GM21723 (cell line): ENCODE measurements at regions not wholly inside any gene's neighbourhood (a gene's known extent, or its start where the extent isn't known, plus 50 kb on each side); places are given as distances from the start of the nearest gene placed in this dataset.
A peak's percentile ranks its signal among the peaks of the same experiment; 100 is the strongest.

Source experiments
- ATAC-seq: cut with Tn5 transposase; IDR thresholded peaks from one replicate; pipeline ENCODE4 v1.9.1; 2021; ENCODE audit warnings: mild to moderate bottlenecking, moderate library complexity; ENCODE audit not compliant: unreplicated experiment

DNA sequence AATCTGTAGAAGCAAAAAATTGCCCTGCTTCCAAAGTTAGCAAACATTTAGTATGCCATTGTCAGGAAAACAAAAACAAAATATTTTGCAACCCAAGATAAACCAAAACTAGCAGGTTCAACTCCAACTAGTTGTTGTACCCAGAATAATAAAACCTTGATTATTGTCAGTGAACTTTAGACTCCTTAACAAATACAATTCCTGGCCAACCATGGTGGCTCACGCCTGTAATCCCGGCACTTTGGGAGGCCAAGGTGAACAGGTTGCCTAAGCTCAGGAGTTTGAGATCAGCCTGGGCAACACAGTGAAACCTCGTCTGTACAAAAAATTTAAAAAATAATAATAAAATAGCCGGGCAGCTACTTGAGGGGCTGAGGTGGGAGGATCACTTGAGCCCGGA lies 53.6 kb upstream of the EPCAM start:
- no peak for ATAC-seq

DNA sequence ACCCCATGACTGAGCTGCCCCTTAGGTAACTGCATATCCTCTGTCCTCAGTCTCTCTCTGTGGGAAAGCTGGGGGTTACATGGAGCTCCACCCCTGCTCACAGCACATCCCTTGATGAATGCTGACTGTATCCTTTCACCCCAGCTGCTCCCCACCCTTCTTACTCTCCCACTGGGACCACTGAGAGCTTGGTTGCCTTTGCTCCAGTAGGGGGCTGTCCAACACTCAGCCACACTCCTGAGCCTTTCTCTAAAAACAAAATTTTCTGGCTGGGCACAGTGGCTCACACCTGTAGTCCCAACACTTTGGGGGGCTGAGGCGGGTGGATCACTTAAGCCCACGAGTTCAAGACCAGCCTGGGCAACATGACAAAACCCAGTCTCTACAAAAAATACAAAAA lies 55.4 kb upstream of the EPCAM start:
- no peak for ATAC-seq

DNA sequence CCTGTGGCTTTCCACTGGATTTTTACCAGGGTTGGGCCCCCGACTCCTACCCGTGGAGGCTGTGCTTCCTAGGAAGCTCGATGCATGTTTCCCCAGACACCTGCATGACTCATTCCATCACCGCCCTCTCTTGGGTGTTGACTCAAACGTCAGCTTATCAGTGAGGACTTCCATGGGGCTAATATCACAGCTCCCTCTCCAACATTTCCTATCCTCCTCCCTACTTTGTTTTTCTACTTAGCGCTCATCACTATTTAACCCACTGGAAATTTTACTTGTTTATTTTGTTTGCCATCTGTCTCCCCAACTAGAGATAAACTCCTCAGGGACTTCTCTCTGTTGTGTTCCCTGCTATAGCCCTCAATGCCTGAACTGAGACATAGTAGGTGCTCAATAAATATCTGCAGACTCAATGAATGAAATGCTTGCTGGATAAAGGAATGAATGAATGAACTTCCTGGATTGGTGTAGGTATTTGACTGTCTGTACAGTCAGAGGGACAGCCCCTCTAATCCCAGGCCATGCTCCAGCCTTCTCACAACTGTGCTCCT lies 55.9 kb upstream of the EPCAM start:
- ATAC-seq = no peak

DNA sequence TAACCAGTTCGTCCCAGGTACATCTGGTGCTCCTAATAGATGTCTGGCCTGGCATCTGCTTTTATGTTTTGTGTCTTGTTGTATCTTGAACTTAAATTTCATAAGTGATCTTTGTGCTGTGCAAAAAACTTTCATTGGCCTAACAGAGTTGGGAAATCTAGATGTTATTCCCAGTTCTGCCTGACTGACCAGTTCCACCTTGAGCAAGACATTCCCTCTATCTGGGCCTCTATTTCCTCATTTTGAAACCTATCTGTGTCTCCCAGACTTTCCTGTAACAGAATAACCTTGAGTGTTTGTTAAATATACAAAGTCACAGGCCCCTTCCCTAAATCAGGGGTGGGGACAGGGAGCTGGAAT lies 56.6 kb upstream of the EPCAM start:
- no peak for ATAC-seq

DNA sequence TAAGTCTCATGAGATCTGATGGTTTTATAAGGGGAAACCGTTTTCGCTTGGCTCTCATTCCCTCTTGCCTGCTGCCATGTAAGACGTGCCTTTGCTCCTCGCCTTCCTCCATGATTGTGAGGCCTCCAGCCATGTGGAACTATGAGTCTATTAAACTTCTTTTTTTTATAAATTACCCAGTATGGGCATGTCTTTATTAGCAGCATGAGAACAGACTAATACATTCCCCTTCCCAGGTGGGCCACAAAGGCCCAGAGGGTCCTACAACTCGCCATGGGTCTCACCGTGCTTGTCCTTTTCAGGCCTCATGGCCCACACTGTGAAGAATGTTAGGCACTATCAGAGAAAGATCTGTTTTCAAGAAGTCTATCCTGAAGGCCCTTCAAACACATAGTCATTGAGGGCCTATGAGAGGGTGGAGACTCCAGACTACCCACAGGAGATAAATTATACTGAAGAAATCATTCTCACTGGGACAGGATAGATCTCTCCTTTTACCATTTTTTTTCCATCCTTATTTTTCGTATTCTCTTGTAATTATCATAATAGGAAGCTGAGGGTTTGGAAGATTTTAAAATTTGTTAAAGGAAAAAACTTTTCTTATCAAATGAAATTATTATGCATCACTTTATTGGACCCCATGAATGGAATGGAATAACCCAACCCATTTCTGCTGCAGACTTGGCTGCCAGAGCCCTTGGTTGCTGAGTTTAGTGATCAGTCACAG lies 57.2 kb upstream of the EPCAM start:
- no peak for ATAC-seq

DNA sequence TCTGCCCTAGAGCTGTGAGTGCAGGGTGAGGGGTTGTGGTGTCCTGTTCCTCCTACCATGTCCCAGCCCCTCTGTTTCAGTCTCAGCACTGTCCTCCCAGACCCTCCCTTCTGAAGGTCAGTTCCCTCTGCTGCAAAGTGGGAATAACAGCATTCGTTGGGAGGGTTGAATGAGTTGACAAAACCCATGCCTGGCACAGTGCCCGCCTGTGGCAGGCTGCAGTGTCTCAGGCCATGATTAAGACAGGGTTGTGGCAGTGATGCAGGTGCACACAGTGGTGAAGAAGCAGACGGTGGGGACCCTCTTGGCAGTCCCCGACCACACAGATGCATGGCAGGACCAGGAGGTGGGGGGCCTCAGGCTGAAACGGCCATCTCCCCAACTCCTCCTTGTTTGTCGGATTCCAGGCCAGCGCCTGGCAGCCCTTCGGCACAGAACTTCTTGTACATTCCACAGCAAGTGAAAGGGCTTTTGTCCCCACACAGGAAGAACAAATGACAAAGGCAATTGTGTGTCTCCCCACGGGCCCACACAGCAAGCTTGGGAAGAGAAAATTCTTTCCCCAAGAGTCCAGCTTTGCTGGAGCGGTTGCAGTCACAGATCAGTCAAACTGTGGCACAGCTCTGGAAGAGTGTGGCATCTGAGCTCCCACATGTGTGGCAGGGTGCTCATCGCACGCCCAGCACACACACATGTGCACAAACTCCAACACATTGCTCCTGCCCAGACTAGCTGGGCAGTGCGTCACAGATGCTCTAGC lies 58.1 kb upstream of the EPCAM start:
- peak; percentile 17 for ATAC-seq

DNA sequence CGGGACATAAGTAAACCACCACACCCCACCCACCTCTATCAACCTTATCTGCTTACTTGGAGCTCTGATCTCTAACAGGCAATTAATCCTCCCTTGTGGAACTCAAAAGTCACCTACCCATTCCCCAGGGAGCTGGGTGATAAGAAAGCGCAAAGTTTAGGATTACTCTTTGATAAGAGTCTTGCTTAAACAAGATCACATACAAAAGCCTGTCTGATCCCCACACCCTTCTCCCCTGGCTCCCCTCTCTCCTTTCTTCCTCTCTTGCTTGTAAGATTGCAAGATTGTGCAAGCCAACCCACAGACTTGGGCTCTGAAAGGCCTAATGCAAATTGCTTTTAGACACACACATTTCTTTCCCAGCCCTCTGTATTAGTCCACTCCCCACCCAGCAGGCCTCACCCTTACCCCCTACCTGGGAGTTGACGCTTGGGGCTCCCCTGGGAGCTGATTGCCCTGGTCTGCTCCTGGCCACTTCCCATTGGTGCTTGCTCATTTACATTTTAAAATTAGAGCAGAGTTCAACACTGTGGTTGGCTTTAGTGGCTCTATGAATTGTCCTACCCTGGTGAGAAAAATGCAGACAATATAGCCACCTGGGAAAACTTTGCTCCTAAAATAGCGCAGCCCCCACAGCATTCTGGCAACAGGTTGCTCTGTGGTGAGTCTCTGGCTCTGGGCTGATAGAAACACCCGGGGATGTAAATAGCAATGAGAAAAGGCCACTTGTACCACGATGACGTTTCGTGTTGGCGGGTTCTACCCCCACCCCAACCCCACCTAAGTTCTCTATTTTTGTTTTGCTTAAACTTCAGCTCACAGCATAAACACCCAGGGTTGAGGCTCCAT lies 58.9 kb upstream of the EPCAM start:
- peak; percentile 86 for ATAC-seq

DNA sequence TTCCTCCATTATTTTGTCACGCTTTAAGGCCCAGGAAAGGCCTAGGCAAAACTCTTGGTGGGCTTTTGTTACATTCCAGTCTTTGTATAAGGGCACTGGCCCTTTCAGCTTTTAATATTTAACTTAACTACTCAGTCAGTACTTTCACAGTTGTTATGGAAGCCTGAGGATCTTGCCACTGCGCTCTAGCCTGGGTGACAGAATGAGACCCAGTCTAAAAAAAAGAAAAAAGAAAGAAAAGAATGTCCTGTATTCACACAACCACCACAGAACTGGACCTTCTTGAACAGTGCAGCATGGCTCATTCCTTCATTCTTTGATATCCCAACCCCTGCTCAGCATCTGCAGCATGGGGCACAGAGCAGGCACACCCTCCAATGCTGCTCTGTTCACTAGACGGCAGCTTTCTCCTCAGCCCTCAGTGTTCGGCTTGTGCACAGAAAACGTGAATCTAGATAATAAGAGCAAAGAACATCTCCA lies 59.6 kb upstream of the EPCAM start:
- ATAC-seq = no peak

DNA sequence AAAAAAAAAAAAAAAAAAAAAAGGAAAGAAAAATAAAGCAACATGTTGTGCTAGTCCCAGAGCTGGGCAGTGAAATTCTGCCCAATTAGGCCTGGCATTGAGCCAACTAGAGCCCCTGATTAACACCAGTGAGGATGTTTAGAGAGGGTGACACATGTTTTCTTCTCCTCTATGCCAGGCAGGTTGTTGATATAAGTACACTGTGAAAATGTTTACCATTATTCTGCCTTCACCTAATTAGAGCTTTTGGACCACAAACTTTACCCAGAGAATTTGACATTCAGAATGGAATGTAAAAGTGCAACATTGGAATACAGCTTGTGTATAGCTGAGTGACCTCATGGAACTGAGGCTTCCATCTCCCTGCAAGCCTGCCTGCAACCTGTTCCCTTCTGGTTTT lies 62.0 kb upstream of the EPCAM start:
- no peak for ATAC-seq

DNA sequence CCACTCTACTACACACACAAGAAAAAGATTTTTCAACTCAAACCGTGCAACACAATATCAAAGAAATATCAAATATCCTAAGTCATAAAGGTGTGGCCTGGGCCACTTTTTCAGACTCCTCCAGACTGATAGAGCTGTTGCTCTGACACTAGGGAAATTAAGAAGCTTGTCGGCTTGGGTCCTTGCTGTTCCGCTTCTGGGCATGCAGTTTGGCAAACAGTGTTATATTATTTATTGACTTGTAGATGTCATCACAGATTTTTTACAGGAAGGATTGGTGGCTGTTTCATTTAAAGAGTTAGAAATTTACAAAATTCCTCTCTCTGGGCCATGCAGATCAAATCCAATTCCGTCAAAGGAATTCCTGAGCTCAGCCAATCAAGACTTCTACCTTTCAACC lies 64.5 kb upstream of the EPCAM start:
- ATAC-seq = no peak

DNA sequence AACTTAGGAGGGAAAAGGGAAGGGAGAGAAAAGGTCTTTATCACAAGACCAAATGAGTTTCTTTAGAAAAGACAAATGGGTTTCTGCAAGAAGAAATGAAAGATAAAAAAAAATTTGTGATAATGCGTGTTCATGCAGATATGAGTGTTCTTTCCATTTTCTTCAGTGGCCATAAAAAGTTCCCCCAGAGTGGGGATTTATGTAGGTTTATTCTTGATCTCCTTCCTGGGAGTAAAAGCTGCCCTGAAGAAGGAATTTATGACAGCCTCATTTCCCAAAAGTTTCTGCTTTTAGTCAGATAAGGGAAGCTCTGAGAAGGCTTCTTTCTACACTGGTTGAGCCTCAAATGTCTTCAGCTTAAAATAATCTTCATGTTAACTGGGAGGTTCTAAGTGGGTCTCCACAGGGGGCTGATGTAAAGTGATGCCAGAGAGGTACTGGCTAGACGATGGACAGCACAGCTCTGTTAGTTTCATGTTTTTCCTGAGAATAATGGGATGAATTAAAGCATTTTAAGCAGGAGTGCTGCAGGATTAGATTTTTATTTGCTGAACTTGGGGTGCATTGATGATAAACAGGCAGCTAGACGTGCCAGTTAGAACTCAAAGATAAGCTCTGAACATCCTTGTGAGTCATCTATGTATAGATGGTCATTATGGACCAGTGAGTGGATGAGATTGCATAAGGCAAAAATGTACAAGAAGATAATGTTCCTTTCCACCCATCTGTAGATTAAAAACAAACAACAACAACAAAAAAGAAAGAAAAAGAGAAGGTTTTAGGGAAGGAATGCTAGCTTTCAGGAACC lies 65.6 kb upstream of the EPCAM start:
- ATAC-seq = no peak

DNA sequence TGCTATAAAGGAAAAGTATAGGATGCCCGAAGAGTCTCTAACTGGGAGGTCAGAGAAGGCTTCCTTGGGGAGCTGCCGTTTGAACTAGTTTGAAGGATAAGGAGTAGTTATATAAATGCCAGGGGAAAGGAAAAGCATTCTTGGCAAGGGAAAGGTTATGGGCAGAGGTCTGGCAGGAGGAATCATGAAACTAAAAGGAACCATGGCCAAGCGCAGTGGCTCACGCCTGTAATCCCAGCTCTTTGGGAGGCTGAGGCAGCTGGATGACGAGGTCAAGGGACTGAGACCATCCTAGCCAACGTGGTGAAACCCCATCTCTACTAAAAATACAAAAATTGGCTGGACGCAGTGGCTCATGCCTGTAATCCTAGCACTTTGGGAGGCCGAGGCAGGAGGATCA lies 66.8 kb upstream of the EPCAM start:
- no peak for ATAC-seq

DNA sequence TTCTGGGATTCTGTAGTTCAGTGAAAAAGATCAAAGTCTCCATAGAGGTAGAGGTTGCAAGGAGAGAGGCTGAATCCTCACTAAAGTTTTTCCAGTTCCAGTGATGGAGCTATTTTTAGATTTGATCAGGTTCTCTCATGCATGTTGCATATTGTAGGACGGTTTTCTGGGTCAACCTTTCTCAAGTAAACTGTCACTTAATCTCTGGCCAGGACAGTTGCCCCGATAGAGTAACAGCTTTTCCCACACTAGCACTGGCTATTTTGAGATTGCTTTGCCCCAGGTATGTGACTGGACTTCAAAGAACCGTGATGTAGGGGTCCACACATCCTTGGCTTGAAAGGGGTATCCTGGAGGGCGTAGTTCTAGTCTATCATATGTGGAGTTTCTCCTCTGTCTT lies 67.4 kb upstream of the EPCAM start:
- no peak for ATAC-seq

DNA sequence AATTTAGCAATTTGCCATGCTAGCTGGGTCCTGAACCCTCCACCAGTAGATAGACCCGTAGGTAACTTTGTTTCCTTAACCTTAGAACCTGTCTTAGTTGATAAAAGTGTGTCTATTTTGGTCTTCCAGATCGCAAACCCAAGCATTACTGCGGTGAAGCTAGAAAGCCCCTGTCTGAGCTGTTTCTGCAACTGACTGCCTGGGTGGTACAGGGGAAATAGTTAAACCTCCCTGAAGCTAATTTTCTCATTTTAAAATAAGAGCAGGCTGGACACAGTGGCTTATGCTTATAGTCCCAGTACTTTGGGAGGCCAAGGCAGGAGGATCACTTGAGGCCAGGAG lies 67.9 kb upstream of the EPCAM start:
- ATAC-seq = peak; percentile 82

DNA sequence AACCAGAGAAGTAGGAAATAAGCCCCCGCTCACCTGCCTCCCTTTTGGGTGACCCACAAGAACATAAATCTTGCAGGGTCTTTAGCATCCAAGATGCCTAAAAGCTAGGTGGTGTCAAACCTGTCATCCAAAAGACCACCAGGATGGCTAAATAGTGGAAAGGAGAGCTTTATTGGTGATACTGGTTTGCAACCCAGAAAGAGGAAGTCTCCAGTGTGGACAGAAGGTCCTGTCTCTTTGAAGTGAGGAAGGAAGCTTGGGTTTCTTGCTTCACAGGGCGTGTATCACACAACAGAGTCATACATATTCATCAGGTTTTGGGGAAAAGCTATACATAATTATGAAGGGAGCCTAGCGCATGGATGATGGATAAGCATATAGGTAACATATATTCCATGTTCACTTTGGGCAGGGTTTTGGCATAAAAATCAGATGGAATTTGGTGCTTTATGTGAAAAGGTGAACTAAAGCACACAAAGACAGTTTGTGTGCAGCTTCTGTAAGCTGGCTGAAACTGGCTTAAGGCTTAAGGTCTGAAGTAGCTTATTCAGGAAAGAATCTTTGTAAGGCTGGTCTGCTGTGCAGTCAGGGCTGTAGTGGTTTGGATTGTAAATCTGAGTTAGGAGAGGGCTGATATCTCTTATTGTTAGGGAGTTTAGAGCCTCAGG lies 68.4 kb upstream of the EPCAM start:
- peak; percentile 81 for ATAC-seq

DNA sequence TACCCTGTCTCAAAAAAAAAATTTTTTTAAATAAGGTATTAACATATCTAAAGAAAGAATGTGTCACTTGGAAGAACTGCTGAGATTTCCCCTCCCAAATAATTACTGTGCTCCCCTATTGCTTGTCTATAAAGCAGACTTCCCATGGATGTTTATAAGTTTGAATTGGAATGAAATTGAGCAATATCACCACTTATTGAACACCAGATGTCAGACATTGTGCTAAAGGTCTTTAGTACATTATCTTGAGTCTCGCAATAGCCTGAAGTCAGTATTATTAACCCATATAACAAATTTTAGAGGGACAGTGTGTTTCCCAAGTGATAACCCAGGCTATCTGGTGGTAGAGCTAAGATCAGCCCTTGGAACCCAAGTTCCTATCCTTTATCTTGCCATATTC lies 69.0 kb upstream of the EPCAM start:
- no peak for ATAC-seq

DNA sequence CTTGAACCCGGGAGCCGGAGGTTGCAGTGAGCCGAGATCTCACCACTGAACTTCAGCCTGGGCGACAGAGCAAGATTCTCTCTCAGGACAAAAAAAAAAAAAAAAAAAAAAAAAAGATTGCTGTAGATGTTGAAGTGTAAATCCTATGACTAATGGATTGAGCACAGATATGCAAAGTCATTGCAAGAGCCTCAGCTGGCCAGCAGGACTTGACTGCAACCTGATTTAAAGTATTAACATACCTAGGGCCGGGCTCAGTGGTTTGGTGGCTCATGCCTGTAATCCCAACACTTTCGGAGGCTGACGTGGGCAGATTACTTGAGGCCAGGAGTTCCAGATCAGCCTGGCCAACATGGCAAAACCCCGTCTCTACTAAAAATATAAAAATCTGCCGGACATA lies 69.6 kb upstream of the EPCAM start:
- ATAC-seq = no peak

DNA sequence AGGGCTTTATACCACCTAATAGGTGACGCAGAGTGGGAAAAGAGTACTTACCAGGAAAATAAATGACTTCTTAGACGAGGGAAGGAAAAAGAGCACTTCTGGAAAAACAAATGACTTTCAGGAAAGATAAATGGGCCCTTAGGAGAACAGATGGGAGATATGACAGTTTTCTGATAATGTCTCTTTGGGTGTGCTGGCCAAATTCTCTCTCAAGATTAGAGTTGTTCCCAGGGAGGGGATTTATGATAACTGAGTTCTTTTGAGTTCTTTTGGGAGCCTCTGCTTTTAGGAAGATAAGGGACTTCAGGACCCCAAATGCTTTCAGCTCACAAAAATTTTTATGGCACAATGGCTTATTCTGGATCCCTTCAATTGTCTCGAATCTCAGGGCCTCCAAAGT lies 70.3 kb upstream of the EPCAM start:
- ATAC-seq = no peak

DNA sequence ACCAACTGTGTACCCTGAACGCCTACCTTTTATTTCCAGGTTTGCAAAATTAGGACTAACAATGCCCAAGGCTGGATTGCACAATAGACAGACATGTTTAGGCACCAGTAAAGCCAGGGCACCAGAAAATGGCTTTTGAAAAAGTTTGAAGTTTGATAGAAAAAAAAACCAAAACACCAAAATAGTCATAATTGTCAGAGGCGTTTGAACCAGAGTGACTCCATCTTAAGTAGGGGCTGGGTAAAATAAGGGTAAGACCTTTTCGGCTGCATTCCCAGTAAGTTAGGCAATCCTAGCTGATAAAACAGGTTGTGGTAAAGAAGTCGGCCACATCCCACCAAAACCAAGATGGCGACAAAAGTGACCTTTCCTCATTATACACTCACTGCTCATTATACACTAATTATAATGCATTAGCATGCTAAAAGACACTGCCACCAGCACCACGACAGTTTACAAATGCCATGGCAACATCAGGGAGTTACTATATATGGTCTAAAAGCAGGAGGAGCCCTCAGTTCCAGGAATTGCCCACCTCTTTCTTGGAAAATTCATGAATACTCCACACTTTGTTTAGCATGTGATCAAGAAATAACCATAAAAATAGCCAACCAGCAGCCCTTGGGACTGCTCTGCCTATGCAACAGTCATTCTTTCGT lies 71.2 kb upstream of the EPCAM start:
- no peak for ATAC-seq
